ENCODE measurements at regions not wholly inside any gene's neighbourhood (a gene's known extent, or its start where the extent isn't known, plus 50 kb on each side); places are given as distances from the start of the nearest gene placed in this dataset.
"Not testable (repeated sequence)": the region's sequence is repeated elsewhere in the genome, so short reads cannot be mapped to it uniquely, and the experiment has no call there.

DNA sequence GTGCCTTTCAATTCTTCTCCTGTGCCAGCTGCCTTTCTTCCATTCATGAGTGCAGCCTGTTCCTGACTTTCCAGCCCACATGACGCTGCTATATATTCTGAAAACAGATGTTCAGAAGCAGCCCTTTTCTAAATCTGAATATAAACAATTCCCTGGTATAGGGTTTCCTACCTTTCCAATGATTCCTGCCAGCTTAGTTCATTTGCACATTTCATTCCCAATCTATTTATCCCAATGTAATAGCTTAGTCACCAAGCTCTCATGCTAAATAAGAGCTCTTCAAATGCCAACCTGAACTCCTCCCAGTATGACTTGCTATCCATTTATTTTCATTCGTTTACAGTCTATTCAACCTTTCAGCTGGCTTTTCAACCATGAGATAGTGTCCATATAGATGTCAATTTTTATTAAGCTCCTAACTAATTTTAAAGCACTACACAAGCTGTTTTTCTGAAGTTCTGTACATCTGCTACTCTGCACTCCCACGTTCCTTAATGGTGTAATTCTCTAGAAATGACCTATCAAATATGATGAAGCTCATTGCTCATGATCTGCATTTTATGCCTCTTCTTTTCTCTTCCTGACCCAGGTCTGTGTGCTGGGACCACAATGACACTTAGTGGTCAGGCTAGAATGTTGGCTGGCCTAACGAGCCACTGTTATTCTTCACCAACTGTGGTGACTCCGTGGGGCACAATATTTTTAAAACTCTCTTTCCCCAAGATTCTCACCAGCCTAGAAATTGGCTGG, 605.0 kb upstream of the TBL1XR1 start:
- DNase-seq = peak; percentile 26

DNA sequence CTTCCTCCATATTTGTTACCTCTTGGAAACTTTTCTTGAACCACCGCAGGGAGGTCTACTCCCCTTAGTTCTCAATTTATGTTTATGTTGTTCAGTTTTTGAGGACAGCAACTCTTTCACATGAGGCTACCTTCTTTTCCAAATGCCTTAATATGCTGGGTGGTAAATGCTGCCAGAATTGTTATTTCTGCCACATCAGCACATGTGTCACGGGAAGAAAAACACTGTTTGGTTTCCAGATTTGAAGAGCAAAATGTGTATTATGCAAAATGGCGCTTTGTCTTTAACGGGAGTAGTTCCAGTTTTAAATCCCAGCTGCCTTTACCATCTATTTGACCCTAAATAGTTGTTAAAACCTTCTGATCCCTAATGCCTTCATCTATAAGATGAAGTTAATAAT, 606.2 kb upstream of the TBL1XR1 start:
- DNase-seq = no peak

DNA sequence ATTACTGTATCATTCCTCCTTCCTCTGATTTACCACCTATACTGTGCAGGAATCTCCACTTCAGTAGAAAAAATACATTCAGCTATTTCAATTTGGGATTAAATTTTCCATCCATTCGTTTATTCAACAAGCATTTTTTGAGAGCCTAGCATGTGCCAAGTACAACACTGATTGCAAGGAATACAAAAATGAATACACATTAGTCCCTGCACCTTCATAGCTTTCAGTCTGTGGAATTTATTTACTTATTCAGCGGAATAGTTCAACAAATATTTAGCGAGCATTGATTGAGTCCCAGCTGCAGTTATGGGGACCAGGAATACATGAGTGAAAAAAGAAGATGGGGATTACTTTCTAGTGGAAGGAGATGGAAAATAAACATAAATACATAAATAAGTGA, 606.8 kb upstream of the TBL1XR1 start:
- DNase-seq = no peak

DNA sequence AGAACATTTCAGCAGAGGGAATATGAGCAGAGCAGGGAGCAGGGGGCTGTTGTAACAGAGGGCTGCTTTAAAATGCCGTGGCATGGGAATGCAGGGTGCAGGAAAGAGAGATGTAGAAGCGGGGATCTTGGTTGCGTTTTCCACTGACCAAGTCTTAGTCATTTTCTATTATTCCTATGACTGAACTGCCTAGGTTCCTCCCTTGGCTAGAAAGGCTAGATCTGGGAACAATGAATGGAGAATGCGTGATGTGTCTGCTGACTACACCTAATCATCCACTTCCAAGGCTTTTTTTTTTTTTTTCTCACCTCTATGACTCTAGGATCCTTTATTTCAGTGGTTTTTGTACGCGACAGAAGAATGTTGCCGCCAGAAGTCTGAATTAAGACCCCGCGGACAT, 607.4 kb upstream of the TBL1XR1 start:
- no peak for DNase-seq

DNA sequence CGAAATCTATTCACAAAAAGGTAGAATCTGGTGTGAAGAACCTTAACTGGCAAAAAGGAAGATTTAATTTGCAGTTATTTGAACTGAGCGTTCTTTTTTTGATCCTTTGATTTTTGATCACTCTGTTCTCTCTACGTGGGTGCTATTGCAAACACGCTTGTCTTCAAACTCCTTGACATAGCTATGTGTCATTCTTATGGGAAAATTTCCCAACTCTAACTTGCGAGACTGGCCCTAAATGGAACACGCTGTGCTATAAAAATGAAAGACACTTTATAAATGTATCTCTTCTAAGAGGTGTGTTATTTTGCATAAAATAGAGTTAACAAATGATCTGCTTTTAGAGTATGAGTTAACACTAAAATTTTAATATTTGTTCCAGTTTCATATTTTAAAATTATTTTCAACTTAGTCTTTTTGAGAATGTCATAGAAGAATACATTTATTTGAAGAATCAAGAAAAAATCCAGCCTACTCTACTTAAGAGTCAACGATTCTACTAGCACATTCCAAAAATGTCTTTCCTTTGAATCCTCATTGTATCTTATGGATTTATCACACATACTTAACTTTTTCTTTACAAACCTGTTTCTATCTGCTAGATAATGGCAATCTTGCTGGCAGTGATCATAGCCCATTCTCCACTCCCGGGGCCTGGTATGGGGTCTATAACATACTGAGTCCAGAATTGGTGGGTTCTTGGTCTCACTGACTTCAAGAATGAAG, 610.0 kb upstream of the TBL1XR1 start:
- no peak for DNase-seq

DNA sequence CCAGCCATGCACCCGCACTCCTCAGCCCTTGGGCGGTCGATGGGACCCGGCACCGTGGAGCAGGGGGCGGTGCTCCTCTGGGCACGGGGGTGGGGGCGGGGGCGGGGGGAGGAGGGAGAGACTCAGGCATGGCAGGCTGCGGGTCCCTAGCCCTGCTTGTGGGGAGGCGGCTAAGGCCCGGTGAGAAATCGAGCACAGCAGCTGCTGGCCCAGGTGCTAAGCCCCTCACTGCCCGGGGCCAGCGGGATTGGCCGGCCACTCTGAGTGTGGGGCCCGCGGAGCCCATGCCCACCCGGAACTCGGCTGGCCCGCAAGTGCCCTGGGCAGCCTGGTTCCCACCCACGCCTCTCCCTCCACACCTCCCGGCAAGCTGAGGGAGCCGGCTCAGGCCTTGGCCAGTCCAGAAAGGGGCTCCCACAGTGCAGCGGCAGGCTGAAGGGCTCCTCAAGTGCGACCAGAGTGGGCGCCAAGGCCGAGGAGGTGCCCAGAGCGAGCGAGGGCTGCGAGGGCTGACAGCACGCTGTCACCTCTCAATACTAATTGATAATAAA, 611.7 kb upstream of the TBL1XR1 start:
- DNase-seq = not testable (repeated sequence)

DNA sequence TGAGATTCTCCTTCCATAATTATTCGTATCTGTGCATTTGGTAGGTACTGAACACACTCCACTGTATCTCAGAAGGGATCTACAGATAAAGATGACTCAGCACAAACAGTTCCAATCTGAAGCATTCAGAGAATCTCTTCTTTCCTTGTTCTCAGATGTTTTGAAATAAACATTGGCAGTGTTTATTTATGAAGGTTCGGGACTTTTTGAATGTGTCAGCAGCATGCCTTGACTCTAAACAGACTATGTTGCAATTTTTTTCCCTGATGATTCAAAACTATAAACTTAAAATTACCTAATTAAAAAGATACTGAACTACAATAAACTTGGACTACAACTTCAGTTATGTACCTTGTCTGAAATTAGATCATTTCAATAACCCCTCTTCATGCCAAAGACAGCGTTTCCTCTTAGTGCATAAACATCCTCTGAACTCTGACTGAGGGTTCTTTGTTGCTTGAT, 612.9 kb upstream of the TBL1XR1 start:
- no peak for DNase-seq

DNA sequence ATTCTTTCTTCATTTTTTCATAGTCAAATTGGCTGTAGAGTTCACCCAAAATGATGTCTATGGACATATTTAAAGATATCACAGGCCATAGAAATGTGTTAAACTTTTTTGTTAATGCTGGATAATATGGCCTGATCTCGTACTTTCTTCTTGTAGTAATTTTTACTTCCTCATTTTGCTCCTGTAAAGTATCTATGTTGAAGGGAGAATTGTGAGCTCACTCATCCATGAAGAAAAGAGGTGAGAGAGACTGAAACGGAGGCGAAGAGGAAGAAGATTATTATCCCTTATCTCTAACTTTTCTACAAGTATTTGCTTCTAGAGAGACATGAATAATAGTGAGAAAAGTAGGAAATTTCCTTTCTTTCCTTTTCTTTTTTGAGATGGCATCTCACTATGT, 613.8 kb upstream of the TBL1XR1 start:
- DNase-seq = no peak

DNA sequence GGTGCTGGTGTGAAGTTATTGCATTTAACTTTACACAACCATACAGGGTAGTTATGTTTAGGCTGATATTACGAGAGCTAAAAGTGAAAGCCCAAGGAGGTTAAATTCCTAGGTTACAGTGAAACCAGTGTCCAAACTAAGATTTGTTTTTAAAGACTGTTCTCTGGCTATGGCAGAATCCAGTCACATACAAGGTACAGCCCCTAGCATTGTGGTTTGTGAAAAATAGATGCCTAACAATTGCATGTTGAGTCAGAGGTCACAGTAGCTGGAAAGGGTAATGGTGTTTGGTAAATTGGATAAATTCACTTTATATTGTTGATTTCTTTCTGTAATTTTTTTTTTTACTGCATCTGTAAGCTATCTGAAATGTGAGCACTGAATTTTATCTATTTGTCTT, 614.6 kb upstream of the TBL1XR1 start:
- no peak for DNase-seq

DNA sequence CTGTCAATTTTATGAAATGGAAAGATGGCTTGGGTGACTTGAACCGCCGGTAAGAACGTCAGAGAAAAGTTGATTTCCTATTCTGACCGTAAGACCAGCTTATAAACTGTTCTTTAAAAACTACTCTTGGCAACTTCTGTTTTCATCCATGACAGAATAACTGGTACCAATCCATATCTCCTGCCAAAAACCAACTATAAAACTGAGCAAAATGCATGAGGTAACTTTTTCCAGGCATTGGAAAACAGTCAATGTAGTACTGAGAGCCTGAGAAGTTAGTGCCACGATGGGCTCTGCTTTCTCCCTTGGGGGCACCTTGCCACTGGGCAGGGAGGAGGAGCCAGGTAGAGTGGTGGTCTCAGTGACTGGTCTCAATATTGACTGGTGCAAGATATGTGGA, 615.2 kb upstream of the TBL1XR1 start:
- DNase-seq = no peak

DNA sequence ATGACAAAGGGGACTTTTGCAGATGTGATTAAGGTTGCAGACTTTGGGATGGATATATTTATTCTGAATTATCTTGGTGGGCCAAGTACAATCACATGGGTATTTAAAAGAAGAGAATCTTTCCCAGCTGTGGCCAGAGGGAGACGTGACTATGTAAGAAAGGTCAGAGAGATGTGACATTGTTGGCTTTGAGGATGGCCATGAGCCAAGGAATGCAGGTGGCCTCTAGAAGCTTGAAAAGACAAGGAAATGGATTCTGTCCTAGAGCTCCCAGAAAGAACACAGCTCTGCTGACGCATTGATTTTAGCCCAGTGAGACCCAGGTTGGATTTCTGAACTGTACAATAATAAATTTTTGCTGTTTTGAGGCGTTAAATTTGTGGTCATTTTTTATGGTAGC, 616.0 kb upstream of the TBL1XR1 start:
- DNase-seq = peak; percentile 45

DNA sequence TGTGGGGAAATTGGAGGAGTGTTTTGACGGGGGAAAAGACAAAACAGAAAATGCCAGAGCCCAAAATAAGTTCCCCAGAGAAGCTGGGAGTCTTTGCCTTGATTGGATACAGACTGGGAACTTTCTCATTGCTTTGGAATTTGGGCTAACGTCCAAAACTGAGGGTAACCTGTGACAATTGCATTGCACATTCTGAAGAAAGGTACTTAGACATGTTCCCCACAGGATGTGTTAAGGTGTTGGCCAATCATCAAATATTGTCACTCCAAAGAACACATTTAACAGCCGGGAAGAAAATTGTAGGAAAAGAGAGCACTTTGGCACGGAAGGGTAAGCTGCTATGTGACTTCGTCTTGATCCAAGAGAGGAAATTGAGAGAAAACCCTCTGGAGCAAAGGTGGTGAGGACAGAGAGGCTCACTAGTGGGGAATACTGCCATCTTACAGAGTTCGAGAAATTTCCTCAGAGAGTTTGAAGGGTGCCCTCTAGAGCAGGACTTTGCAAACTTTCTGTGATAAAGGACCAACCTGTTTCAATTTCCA, 619.5 kb upstream of the TBL1XR1 start:
- DNase-seq = no peak

DNA sequence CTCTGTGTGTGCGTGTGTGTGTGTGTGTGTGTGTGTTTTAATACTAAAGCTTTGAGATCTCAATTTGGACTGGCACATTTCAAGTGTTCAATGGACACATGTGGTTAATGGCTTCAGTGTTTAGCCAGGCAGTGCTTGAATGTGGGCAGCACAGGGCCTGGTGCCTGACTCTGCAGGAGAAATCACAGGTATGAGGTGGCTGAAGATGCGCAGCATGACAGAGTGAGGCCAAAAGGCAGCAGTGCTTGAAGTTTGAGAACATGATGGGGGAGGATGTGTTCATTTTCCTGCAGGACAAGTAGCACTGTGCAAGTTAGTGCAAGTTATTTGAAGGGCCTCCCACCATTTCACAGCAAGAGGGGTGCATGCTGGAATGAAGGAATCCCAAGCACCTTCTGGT, 620.5 kb upstream of the TBL1XR1 start:
- DNase-seq = no peak

DNA sequence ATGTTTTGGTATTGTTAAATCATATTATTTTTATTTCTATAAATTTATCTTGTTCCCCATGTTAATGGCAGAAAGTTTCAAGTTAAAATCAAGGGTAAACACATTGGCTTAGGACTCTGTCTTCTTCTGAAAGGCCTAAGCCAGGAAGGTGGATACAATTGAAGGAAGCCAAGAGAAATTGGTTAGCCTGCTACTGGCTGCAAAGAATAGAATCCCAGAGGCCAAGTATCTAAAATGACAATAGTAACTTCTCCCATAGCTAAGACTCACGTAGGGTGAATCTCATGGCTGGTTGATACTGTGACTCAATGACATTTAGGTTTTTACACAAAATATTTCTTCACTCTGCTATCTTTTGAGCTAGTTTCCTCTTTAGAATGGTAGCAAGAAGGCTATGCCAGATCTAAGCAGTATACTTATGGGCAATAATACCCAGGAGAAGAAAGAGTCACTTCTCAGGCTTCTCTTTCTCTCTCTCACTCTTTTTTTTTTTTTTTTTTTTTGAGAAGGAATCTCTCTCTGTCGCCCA, 621.5 kb upstream of the TBL1XR1 start:
- DNase-seq = no peak

DNA sequence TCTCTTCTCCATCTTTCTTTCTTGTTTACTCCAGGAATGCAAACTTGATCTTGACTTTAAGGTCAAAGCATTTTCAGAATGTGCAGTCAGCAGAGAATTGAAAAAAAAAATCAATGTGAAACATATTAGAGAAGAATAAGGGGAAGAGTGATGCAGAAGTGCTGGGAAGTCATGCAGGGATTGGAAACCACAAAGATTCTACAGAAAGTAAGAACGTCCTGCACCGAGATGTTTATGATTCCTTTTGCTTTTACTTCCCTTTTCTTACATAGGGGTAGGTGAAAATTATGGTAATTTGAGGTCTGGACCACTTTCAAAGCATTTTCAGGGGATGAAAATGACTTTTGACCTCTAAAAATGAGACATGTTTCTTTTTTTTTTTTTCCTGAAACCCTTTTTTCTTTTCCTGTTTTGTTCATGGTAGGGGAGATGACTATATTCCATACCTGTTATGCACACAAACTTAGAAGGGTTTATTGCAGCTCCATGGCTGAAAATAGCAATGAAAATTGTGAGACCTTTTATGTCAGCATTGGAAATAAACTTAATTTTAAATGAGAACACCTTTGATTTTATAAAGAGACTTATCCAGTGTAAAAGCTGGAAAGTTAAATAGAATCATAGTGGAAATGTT, 623.5 kb upstream of the TBL1XR1 start:
- DNase-seq = no peak

DNA sequence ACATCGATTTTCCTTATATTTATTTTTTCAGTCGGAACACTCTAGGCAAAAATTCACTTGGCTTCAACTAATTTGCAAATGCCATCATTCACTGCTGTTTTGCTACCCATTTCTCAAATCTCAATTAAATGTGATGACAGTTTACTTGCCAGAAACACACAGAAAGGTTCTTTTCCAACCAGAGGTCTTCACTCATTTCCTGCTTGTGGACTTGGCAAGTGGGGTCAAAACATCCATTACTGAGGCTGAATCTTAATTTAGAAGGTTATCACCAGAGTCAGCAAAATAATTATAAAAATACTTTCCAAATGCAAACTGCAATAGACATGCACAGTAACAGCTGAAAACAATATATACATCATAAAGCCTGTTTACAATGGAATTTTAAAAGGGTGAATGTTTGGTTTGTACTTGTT, 625.4 kb upstream of the TBL1XR1 start:
- no peak for DNase-seq

DNA sequence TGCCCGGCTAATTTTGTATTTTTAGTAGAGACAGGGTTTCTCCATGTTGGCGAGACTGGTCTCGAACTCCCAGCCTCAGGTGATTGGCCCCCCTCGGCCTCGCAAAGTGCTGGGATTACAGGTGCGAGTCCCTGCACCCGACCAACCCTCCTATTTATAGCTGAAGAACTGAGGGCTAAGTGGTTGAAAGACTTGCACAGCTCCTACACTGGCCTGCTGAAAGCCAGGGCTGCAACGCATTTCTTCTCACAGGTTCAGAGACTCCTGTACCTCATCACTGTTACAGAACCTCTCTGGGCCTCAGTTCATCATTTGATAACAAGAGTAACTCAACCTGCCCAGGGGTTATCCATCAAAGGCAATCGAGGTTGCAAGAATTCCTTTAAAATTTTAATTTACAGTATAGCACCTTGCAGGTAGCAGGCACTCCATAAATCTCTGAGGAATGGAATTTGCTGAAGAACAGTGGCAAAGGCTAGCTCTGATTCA, 626.5 kb upstream of the TBL1XR1 start:
- DNase-seq = no peak

DNA sequence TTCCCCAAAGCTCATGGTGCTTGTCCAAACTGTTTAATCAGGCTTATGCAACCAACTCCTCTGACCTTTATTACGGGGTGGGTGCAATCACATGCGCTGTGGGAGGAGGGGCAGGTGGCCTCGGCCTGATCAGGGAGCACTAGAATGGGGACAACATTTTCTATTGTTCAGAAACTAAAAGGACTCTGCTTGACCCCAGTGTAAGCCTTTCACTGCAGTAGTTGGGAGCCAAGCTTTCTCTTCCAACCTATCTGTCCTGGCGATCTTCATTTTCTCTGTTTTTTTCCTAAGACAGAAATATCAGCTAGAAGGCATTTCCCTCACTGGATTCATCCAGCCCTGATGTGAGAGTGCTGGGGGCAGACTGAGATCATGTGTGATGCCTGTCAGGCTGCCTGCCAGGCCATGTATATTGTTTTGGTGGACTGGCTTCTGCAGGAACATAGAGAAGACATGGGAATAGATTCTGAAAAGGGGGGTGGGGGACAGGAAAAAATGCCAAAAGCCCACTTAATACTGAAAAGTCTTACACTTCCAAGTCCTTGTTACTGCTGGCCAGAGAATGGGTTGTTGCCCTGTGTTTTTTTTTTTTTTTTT, 627.0 kb upstream of the TBL1XR1 start:
- peak; percentile 81 for DNase-seq

DNA sequence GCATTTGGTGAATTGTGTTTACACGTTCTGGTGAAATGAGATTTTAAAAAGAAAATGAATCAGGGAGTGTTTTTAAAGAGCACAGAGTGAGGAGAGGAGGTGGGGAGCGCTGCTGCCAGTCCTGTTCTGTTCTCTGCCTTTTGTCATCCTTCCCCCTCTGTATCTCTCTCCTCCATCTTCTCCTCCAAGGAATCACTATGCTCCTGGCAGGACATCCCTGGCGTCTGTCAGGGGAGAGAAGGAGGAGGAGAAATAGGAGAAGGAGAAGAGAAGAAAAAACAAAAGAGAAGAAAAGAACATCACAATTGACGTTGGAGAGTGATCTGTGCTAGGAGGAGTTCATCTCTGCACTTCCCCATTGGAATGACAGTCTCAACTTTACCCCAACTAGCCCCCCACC, 627.6 kb upstream of the TBL1XR1 start:
- DNase-seq = no peak

DNA sequence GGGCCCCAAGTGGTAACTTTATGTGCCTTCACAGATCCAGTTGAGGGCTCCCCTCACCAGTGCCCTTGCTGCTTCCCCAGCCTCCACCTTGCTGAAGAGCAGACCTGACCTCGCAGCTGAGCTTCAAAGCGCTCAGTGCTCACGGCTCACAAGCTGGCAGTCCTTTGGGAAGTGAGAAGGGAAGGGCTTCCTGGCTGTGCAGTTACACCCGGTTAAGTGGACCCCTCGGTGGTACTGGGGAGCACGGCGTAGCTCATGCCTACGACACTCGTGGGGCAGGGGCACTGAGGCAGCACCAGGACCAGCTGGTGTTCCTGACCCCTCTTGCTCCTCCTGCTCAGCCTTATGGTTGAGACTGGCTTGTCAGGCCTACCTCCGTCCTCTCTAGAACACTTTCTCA, 629.0 kb upstream of the TBL1XR1 start:
- DNase-seq = peak; percentile 8

DNA sequence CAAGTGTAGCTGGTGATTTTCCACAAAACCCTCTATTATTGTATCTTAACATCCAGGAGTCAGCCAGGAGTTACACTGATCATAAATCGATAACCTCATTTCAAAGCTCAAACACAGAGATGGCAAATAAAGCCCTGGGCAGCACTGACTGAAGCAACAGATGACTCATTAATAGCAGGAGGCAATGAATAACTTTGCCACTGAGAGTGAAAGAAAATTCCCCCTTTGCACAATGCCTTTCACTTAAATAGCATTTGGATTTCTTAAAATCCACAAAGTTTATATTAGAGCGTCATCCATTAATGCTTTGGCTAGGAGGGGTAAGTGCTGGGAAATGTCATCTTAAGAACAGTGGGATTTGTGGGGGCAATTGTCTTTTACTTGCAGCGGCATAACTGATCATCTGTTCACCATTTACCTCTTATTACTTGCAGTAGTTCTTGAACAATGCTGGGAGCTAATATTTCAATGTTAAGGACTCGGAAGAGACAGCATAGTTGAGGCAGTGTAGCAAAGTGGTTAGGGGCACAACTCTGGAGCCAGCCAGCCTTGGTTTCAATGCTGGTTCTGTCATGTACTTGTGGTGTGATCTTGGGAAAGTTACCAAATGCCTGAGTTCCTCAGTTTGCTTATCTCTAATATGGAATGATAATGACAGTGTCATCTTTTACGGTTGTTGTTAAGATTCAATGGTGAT, 630.4 kb upstream of the TBL1XR1 start:
- peak; percentile 97 for DNase-seq

DNA sequence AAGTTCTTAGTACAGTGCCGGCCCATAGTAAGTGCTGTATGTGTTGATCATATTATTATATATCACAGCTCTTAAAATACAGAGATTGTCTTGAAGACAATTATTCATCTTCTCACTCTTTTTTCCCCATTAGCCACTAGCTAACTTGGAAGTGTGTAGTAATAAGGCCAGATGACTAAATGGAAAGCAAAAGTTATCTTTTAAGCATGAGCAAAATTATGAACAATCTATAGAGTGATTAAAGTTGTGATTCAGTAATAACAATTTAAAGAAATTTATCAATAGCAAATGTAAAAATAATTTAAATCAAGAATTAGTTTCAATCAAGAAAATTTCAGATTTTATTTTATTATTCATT, 630.9 kb upstream of the TBL1XR1 start:
- no peak for DNase-seq

Data from NCI-H146 (cell line).